AG04449 (cell line): ENCODE measurements at regions not wholly inside any gene's neighbourhood (a gene's known extent, or its start where the extent isn't known, plus 50 kb on each side); places are given as distances from the start of the nearest gene placed in this dataset.
"Not testable (repeated sequence)": the region's sequence is repeated elsewhere in the genome, so short reads cannot be mapped to it uniquely, and the experiment has no call there.

Experiments used
- CTCF ChIA-PET: fragments of 350-600 bp; formaldehyde crosslinking; extraction: SDS; loops from one replicate; lab custom pipeline; 2021; ENCODE audit warnings: antibody characterized with exemption; lab: Yijun Ruan, JAX
- POLR2A ChIA-PET: fragments of 400-600, 350-600 bp; formaldehyde crosslinking; extraction: SDS; loops from one replicate; lab custom pipeline; 2020; ENCODE audit warnings: antibody characterized with exemption, inconsistent platforms; lab: Yijun Ruan, JAX
- DNase-seq: peaks from one replicate; pipeline ENCODE4 v3.0.0-alpha.2; 2010; ENCODE audit warnings: low read depth, low spot score
- H3K4me3 ChIP-seq: 2 replicates; pipeline ENCODE4 v1.5.1; 2011; ENCODE audit warnings: low read depth, mild to moderate bottlenecking, control low read depth, low read length
- CTCF ChIP-seq: IDR thresholded peaks from one replicate; pipeline ENCODE4 v1.5.1; 2011; ENCODE audit warnings: mild to moderate bottlenecking, moderate library complexity, low read length, control low read depth, inconsistent platforms; ENCODE audit not compliant: insufficient read depth; ENCODE audit errors: missing control alignments

- no peak for DNase-seq
- H3K4me3 ChIP-seq: no peak overlapping the region
- TF ChIP-seq CTCF: no peak
- ChIA-PET CTCF (no interaction called here), POLR2A (no interaction called here)
Measured at GRCh38 chr18:44342162-44342561, 338.5 kb upstream of the SETBP1 start.

GRCh38 chr18:44342946-44343345 is 337.7 kb upstream of the SETBP1 start:
- TF ChIP-seq CTCF: no peak
- ChIA-PET CTCF (no interaction called here), POLR2A (no interaction called here)
- DNase-seq: no peak
- no peak overlapping the region for H3K4me3 ChIP-seq

GRCh38 chr18:44343570-44343969 is 337.1 kb upstream of the SETBP1 start:
- POLR2A ChIA-PET: no interaction called here
- CTCF ChIA-PET: no interaction called here
- H3K4me3 ChIP-seq: no peak overlapping the region
- no peak for TF ChIP-seq CTCF
- DNase-seq: no peak

GRCh38 chr18:44356566-44357157 is 324.0 kb upstream of the SETBP1 start:
- ChIA-PET POLR2A (no interaction called here), CTCF (no interaction called here)
- H3K4me3 ChIP-seq: no peak overlapping the region
- TF ChIP-seq CTCF: no peak
- DNase-seq: no peak

GRCh38 chr18:44358402-44358801 is 322.3 kb upstream of the SETBP1 start:
- no peak for DNase-seq
- no peak overlapping the region for H3K4me3 ChIP-seq
- POLR2A ChIA-PET: no interaction called here
- no peak for TF ChIP-seq CTCF
- CTCF ChIA-PET: no interaction called here

- CTCF ChIA-PET, POLR2A ChIA-PET, H3K4me3 ChIP-seq, DNase-seq: not testable (repeated sequence)
Measured at GRCh38 chr18:44359741-44360140, 320.9 kb upstream of the SETBP1 start.

- POLR2A ChIA-PET, H3K4me3 ChIP-seq, DNase-seq, CTCF ChIA-PET: not testable (repeated sequence)
Measured at GRCh38 chr18:44362213-44362612, 318.5 kb upstream of the SETBP1 start.
